NCI-H2196 treated with DMSO at 0.1 percent for 48 hours (cell line): ENCODE measurements at regions not wholly inside any gene's neighbourhood (a gene's known extent, or its start where the extent isn't known, plus 50 kb on each side); places are given as distances from the start of the nearest gene placed in this dataset.

Experiments used
- DNase-seq: peaks from one replicate; lab custom pipeline; 2025; ENCODE audit not compliant: unreplicated experiment; lab: John Stamatoyannopoulos, UW

DNA sequence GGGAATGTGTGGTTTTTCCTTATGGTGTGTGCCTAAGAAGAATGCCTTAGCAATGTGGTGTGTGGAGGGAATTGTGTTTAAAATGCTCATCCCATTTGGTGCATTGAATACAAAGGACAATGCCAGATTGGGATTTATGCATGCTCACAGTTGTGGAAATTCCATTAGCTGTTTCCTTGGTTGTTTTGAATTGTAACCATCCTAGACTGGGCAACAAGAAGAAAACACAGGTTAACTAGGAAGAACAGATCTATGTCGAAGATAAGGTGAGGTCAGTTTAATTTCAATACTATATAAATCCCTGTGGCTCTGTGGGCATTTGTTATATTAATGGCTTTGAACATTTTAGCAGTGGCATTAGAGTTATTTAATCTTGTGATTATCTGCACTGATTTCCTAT lies 266.8 kb downstream of the MAT2B start:
- no peak for DNase-seq

DNA sequence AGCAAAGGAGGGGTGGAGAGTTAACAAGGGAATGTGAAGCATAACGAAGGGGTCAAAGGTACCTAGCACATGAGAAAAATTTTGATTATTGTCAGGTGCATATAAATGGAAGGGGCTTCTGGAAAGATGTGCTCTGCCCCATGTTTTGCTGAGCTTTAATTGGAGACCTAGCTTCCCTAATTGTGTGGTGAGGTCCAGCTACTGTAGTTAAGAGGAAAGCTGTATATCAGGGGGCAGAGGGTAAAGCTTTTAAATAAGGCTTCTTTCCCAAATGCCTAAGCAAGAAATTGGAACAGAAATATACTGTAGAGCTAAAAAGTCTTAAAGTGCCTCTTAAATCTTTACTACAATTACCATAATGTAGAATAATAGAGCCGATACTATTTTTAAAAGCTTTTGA lies 267.2 kb downstream of the MAT2B start:
- no peak for DNase-seq

DNA sequence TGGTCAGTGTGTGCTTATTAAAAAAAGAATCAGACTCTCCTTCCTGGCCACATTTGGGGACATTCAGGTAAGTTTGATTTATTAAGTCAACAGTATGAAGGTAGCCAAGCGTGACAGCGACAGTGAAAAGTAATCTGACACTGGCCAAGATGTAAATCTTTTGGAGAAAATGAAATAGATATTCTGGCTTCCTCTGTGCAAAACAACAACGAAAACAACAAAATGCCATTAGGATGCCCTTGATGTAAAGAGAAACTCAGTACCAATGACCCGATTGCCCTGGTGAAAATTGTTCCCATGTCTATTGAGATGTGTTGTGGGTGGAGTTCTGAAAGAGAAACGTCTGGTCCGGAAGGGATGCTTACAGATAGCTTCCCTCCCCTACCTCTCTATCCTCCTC lies 267.8 kb downstream of the MAT2B start:
- no peak for DNase-seq

DNA sequence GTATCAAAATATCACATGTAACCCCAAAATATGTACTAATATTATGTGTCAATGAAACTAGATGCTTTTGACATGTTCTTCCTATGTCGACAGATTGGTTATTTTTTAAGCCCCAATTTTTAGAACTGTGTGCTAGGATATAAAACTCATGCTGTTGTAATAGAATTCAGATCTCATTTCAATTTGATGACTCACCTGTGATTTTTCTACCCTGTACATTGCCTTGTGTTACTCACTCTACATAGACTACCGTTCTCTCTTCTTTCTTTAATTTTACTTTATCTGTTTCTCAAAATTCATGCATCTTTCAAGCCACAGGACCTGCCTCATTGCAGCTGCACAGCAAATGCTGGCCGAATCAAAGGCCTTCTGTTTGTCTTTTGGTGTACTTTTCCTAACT lies 284.5 kb downstream of the MAT2B start:
- no peak for DNase-seq

DNA sequence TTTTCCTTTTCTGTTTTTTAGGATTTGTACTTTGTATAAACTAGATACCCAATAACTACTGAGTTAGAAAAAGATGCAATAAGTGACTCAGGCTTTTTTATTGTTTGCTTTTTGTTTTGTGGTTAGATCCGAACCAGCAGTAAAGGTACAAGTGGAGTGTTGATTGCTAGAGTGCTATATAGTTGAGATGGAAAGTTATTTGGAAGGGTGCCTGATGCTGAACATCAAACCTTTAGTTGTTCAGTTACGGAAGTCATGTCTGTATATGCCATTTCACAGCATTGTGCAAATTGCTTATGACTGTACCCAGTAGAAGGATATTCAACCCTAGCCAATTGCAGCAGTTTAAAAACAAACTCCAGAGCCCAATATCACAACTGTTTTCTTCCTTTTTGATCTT lies 285.1 kb downstream of the MAT2B start:
- no peak for DNase-seq

DNA sequence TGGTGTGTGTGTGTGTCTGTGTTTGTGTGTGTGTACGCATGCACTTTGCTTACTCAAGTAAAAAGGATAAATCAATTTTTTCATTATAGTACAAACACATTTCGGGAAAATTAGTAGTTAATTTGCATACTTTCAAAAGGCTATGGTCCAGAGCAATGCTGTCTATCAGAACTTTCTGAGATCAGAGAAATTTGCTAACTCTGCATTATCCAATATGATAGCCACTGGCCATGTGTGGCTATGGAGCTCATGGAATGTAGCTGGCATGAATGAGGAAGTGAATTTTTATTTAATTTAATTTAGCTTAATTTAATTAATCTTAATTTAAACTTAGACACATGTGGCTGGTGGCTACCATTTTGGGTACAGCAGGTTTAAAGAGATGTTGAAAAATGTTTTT lies 289.6 kb downstream of the MAT2B start:
- no peak for DNase-seq

DNA sequence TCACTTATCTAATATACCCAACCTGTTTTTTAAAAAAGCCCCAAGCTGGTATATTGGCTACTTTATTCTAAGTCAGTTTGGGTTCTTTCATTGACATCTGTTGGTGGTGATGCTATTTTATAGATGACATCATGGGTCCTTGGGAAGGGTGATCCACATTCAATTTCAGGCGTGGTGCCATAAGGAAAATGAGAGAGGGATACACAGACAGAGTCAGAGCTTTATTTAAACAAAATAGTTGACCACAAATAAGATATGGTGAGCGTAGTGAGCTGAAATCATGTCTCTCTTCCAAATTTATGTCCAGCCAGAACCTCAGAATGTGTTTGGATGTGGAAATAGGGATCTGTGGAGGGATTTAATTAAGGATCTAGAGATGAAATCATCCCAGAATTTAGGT lies 302.4 kb downstream of the MAT2B start:
- no peak for DNase-seq

DNA sequence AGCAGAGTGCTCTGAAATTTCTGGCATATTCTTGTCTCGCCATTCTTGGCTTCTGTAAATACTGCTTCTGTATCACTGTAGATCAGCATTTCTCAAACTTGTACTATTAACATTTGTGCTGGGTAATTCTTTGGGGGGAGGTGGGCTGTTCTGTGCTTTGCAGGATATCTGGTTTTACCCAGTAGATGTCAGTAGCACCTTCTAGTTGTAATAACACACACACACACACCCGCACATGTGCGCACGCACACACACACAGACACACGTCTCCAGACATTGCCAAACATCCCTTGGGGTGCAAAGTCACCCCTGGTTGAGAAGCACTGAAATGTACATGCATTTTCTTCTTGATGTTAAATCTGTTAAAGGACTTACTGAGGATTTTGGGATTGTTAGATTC lies 304.1 kb downstream of the MAT2B start:
- no peak for DNase-seq

DNA sequence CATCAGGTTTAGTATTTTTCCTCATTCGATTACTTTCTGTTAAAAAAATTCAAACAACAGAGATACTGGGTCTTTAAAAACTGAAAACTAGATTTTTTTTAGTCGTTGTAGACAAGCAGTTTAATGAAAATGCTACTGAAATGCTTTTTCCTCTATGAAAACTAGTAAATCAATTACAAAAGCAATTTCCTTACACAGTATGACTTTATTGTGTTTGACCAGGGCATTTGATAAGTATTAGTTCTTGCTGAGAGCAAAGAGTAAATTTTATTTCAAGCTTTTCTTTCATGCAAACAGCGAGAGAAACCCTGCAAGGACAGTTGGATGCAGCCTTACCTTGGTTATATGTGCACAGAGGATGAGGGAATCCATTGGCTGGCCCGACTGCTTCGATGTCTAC lies 308.5 kb downstream of the MAT2B start:
- DNase-seq, result no peak

DNA sequence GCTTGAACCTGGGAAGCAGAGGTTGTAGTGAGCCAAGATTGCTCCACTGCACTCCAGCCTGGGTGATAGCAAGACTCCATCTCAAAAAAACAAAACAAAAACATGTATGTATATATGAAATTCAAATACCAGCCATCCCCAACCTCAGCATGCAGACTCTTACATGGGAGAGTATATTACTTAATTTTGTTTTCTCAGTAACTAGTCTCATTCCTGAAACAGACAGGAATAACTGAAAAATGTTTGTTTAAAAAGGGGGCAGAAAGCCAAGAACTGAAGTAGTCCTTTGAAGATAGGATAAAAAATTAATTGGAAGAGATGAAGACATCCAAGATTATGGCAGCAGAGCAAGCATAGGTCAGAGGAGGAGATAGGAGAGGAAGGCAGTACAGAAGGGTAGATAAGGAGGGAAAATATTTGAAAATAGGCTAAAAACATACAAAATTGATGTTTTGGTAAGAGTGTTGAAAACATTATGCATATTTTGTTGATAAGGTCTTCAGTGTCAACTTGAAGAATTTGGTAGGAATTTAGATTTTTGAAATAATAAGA lies 309.9 kb downstream of the MAT2B start:
- DNase-seq, result no peak

DNA sequence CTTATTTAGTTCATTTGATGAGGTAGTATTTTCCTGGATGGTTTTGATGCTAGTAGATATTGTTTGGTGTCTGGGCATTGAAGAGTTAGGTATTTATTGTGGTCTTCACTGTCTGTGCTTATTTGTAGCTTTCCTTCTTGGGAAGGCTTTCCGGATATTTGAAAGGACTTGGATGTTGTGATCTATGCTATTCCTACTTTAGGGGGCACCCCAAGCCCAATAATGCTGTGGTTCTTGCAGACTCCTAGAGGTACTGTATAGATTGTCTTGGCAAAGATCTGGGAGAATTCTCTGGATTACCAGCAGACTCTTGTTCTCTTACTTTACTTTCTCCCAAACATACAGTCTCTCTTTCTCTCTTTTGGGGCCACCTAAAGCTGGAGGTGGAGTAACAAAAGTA lies 315.7 kb downstream of the MAT2B start:
- no peak for DNase-seq

DNA sequence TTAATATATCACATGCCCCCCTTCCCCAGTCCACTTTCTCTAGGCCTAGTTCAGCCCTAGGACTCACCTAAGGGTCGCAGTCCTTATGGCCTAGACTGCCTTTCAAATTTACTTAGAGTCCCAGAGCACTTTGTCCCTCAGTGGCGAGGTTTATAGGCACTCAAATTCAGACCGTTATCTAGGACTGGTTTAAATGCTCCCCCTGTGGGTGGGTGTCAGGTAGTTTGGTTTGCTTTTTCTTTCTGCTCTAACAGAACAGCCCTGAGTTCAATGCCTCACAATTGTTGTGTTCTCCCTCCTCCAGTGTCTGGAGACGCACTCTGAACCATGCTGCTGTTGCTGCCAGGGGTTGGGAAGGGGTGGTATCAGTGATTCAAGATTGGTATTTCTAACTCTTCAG lies 317.1 kb downstream of the MAT2B start:
- no peak for DNase-seq

DNA sequence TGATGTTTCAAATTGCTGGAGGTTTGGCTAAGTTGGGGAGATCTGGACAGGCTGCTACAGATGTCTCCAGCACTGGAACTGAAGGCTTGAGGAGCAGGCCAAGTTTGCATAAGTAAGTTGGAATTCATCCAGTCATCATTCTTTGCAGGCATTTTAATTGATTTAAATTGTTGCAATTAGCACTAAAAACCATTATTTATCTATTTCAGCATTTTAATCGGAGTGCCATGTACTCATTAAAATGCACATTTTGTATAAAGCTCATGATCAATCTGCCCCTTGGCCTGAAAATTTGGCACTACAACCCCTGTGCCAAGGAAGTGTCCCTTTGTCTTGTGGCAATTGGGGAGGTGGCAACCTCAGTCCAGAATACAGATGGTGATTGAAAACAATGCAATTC lies 320.2 kb downstream of the MAT2B start:
- DNase-seq, result no peak

DNA sequence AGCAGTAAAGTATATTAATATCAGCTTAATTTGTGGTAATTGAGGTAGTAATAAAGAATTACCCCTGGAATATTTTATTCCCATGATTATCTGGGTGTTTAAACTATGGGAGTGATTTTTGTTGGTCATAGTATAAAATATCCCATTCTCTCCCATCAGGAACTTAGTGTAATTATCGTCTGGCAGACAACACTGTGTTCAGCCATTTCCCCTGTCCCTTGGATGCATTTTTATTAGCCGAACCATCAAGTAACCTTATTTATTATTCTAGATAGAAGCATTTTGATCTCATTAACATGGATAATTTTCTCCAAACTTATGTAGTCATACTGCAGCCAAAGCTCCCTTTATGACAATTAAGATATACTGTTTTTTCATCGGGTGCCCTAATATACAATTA lies 320.8 kb downstream of the MAT2B start:
- no peak for DNase-seq

DNA sequence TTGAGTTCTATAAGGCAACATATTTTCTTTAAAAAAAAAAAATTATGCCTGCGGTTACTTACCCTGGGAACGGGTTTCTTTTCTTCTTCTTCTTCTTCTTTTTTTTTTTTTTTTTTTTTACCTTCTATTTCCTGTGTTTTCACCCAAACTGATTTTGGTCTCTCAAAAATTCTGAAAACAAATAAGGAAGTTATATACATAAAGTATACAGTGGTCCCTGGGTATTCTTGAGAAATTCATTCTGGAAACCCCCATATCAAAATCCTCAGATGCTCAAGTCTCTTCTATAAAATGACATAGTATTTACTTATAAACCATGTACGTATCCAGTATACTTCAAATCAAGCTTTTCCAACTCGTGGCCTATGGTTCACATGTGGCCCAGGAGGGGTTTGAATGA lies 326.7 kb downstream of the MAT2B start:
- DNase-seq, result no peak

DNA sequence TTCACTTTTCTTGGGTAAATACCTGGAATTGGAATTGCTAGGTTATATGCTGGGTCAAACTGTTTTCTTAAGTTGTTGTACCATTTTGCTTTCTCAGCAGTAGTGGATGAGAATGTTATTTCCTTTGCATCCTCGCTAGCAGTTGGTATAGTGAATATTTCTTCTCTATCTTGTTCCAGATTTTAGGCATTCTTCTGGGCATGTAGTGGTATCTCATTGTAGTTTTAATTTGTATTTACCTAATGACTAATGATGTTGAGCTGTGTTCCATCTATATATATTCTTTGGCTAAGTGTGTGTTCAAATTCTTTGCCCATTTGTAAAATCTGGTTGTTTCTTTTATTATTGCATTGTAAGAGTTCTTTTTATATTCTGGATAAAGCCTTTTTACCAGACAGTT lies 333.3 kb downstream of the MAT2B start:
- no peak for DNase-seq

DNA sequence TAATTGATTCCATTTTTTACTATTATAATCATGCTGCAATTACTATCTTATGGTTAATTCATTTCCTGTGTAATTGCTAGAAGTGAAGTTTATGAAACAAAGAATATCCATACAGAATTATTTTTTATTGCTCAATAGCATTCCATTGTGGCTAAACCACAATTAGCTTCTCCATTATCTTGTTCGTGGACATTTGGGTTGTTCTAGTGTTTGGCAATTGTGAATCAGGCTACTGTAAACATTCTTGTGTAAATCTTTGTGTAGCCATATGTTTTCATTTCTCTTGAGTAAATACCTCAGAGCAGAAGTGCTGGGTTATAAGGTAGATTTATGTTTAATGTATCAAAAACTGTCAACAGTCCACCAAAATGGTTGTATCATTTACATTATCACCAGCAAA lies 341.1 kb downstream of the MAT2B start:
- DNase-seq, result no peak

DNA sequence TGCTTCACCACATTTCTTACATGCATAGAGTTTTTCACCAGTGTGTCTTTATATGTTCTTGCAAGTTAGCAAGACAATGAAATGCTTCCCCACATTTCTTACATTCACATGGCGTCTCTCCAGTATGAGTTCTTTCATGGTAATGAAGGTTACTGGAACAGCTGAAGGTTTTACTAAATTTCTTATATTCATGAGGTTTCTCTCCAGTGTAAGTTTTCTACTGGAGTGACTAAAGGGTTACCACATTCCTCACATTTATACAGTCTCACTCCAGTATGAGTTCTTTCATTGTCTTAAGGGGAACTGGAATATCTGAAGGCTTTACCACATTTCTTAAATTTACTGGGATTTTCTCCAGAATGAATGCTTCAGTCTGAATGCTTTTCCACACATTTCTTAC lies 350.3 kb downstream of the MAT2B start:
- no peak for DNase-seq

DNA sequence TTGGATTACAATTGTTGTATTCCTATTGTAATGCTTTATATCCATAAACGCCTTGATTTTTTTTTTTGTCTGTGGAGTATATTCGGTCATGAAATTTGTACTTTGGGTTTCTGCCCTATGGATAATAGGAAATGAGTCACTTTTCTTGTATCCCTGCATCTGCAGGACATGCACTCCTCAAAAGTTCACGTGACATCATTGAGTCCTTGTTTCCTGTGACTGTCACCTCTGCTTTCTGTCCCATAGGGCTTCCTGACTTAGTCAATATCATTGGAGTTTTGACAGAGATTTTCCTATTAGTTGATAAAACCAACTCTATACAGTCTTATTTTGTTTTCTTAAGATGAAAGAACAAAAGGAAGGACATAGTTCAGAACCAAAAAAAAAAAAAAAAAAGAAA lies 356.3 kb downstream of the MAT2B start:
- no peak for DNase-seq

DNA sequence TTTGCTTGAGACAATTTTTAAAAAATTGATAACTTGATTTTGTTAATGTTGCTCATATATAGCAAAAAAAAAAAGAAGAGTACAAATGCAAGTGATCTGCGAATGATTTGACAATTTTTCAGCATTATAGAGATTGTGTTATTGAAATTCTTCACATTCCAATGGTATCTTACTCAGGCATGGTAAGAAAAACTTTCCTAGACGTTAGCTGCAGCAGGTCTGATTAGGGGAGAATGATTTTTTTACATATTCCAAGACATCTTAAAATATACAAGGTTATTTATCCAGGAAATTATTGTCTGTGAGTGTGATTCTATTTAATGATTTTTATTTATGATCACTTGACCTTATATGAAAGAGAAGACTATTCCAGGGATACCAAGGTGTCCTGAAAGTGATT lies 361.9 kb downstream of the MAT2B start:
- DNase-seq, result no peak

DNA sequence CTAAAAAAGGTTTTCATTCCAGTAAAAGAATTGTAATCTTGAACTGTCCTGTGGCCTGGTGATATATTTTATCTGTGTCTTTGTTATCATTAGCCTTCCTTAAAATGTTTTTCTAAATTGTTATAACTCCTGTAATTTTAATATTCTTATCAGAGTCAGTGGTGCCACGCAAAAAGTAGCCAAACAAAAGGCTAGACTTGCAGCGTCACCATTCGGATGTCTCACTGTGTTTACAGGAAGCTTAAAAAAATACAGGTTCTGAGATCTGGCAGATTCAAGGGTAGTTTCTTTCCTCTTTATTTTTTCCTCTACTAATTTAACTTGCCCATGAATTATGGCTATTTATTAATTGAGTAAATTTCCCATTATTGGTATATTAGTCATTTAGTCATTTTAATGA lies 362.3 kb downstream of the MAT2B start:
- DNase-seq, result no peak

DNA sequence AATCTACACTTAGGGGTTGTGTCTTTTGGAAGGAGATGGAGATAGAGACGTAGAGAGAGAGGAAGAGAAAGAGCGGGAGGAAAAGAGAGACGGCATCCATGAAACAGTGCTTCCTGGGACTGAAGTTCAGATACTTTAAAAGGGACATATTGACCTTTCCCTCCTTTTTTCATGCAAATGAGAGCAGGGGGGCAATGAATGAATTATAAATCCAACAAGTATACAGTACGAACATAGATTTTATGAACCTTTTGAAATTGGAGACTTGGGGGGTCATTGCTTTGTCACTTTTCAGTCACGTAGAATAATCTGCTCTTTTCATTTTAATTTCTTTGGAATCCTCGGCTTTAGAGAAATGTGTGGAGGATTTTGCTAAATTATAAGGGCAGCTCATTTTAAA lies 364.2 kb downstream of the MAT2B start:
- DNase-seq, result no peak

DNA sequence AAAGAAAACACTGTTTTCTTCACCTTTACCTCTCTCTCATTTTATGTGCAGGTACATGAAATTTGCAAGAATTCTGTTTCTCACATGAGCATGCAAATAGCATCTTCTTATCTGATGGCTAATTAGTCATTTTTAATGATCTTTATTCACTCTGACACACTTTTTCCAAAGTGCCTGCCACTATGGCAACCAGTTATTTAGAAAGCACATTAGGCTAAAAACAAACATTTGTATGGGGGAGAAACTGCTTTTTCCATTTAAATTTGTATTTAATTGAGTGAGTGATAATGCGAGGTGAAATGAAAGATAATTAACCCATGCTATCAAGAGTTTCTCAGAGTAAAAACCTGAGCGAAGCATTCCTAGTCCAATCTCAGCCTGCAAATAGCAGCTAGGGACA lies 365.0 kb downstream of the MAT2B start:
- DNase-seq, result no peak

DNA sequence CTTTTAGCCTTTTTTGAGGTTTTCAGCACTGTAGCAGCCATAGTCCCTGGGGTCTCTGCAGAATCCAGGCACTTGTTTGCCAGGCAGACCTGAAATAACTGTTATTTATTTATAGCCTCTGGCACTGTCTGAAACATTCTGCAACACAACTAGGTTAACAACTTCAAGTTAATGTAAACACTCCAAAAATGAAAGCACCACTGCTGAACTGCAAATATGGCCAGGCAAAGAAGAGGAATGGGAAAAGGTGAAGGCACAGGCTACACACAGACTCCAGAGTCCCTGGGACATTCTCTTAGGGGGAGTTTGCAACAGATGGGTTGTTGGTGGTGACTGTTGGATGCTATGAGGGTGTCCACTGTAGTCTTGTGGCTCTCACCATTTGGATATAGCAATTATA lies 369.0 kb downstream of the MAT2B start:
- DNase-seq, result no peak
